HG02623 (cell line): ENCODE measurements at regions not wholly inside any gene's neighbourhood (a gene's known extent, or its start where the extent isn't known, plus 50 kb on each side); places are given as distances from the start of the nearest gene placed in this dataset.
"Not testable (repeated sequence)": the region's sequence is repeated elsewhere in the genome, so short reads cannot be mapped to it uniquely, and the experiment has no call there.

Experiments used
- ATAC-seq: cut with Tn5 transposase; IDR thresholded peaks from one replicate; pipeline ENCODE4 v1.9.1; 2021; ENCODE audit warnings: moderate library complexity; ENCODE audit not compliant: unreplicated experiment

DNA sequence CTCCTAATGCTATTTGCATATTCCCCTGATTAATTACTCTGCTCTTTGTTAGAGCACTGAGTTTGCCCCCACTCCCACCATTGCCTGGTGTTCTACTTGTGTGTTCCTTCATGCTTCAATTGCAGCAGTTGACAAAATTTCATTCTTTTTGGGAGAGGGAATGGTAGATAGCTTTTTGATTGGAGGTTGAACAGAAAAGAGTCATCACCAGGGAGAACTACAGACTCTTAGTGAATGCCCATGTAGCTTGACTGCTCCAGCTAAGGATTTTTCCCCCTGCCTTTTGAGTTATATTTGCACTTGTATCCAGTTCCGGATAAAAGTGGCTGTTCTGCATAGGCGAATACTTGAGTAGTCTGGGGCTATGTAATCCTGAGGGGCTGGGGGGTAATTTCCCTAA is 183.9 kb downstream of the ETNK1 start:
- ATAC-seq, result no peak

- no peak for ATAC-seq
Measured at GRCh38 chr12:22810036-22810435, 185.1 kb downstream of the ETNK1 start.

- ATAC-seq, result no peak
Measured at GRCh38 chr12:22812531-22812930, 187.6 kb downstream of the ETNK1 start.

- no peak for ATAC-seq
Measured at GRCh38 chr12:22821985-22822384, 197.0 kb downstream of the ETNK1 start.

- no peak for ATAC-seq
Measured at GRCh38 chr12:22826026-22826425, 201.1 kb downstream of the ETNK1 start.

- not testable (repeated sequence) for ATAC-seq
Measured at GRCh38 chr12:22826446-22826981, 201.5 kb downstream of the ETNK1 start.

GRCh38 chr12:22828066-22828465 is 203.1 kb downstream of the ETNK1 start:
- ATAC-seq, result no peak

DNA sequence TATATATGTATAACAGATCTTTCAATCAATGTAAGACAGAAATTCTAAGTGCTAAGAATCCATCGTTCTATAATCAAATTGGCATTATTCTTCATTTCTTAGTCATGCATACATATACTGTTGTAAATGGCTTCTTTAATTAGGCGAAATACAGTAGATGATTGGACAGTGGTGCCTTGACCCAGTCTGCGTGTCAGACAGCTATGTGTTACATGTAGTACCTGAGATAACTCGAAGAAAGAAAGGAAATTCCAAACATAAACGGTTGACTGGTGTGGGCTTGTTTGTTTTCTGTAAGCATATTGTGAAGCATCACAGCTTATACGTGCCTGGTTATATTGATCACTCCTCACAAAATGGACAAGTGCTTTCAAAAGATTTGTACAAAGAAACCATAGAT is 210.5 kb downstream of the ETNK1 start:
- ATAC-seq, result no peak

- ATAC-seq, result no peak
Measured at GRCh38 chr12:22850185-22850584, 225.2 kb downstream of the ETNK1 start.

DNA sequence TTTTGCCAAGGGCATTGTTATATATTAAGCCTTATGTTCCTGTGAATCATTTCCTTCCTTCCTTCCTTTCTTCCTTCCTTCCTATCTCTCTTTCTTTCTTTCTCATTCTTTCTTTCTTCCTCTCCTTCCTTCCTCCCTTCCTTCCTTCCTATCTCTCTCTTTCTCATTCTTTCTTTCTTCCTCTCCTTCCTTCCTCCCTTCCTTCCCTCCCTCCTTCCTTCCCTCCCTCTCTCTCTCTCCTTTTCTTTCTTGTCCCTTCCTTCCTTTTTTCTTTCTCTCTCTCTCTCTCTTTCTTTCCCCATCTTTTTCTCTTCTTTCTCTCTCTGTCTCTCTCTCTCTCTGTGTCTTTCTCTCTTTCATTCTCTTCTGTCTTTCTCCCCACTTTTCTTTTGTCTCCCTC is 226.6 kb downstream of the ETNK1 start:
- no peak for ATAC-seq

- ATAC-seq, result no peak
Measured at GRCh38 chr12:22855456-22855855, 230.5 kb downstream of the ETNK1 start.

DNA sequence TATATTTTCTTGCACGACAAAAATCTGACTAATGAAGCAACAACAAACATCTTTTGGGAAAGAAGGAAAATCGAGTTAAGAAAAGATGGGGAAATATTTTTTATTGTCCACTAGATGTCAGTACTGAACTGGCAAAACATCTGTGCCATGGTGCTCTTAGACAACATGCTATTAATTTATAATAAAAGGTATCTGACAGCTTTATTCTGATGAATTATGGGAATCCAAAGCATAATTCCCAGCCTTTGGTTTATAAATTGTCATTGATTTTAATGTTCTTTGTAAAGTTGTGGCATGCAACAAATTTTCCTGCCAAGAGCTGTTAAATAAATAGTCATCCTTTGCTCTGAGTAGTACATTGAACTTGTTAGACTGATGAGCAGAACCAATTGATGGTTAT is 231.2 kb downstream of the ETNK1 start:
- ATAC-seq, result no peak

DNA sequence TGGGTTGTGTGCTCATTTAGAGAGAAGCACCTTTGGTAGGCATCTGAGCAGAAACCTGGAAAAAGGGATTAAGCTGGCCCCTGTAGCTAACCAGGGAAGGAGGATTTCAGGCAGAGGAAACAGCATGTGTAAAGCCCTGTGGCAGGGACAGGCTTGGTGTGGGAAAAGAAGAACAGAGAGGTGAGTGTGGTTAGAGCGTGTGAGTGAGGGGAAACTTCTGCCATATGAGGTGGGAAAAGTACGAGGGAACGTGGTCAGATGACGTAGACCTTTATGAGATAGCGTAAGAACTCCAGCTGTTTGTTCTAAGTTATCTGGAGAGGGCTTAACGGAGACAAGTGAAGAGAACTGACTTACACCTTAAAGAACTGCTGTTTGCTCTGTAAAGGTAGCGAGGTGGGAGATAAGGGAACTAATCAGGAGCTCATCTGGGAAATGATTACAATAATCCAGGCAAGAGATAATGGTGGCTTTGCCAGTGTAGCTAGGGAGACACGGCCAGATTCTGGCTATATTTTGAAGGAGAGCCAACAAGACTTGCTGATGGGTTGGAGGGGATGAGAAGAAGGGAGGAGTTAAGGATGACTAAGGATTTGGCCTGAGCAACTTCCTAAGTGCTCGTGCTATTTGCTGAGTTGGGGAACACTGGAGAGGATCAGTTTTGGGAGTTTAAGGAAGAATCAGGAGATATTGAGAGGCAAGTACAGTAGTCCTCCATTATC is 234.0 kb downstream of the ETNK1 start:
- ATAC-seq, result no peak

DNA sequence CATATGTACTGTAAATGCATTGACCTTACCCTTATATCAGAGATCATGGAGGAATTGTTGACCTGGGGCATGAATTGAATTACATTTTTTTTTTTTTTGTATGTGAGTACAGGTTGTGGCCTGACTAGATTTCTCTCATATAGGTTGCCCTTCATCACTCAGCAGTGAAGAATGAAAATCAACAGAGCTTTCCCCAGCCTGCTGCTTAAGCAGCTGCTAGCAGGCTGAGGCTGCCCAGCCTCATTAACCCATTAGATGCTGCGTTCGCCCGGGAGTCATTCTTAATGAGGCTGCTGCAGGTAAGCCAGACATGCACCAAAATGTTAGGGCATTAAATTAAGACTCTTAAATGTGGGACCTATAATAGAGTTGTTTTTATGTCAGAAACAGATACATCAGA is 236.0 kb downstream of the ETNK1 start:
- no peak for ATAC-seq

DNA sequence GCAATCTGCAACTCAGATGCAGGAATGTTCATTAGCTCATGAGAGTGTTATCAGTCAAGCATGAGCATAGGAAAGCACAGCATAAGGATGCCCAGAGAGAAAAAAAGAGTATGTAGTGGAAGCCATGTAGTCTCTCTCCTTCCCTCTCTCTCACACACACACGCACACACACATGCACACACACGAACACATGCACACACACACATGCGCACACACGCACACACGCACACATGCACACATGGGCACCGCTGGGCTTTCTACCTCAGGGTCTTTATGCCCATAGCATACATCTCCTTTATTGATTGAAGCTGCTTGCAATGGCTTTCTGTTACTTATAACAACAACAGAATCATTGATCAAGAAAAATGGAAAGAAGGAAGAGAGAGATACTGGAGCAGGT is 240.9 kb downstream of the ETNK1 start:
- ATAC-seq, result no peak

- no peak for ATAC-seq
Measured at GRCh38 chr12:22866406-22866805, 241.4 kb downstream of the ETNK1 start.

GRCh38 chr12:22874151-22874550 is 249.2 kb downstream of the ETNK1 start:
- ATAC-seq, result no peak

DNA sequence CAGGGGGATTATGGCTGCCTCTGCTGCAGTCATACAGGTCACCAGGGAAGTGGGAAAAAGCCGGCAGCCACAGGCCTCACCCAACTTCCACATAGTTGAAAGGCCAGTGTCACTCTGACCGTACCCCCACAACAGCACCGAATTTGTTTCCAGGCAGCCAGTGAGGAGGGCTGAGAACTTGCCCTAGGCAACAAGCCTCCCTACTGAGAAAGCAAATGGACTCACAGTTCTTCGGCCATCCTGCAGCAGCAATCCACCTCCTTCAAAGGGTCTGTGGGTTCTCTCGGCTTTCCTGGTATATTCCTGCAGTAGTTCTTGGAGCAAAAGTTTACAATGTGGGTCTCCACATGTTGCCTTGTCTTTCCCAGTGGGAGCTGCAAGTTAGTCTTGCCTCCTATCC is 251.3 kb downstream of the ETNK1 start:
- no peak for ATAC-seq

DNA sequence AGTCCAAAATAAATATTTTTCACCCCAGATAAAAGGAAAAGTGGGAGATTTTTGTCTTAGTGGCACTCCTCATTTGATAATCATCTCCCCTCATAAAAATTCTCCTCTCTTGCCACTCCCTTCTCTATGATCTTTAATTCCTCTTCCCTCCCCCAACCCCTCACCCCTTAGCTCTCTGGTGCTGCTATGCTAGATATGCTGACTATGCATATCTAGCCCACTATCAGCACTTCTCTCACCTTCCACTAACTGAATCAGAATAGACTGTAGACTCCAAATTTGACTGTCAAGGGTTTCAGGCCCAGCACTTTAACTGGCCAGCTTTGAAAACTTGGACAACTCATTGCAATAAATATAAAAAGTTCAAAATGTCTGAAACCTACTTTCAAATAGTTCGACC is 254.2 kb downstream of the ETNK1 start:
- ATAC-seq, result no peak

DNA sequence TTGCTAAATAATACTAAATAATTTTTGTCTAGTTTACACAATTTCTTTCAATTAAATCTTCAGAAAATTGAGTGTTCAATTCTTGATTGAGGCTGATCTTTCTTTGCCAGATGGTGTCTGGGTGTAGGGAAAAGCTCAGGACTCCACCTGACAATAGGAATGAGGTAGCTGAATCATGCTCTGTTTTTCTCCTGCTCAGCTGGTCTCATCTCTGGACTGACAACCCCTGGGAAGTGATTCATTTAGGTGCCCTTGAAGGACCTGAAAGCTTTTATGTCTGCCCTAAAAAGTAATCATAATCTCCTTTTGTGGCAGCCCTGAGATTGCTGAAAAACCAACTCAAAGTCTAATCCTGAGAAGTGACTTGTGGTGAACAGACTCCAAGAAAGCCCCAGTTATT is 255.4 kb downstream of the ETNK1 start:
- ATAC-seq, result no peak

GRCh38 chr12:22880807-22881206 is 255.8 kb downstream of the ETNK1 start:
- ATAC-seq, result no peak

DNA sequence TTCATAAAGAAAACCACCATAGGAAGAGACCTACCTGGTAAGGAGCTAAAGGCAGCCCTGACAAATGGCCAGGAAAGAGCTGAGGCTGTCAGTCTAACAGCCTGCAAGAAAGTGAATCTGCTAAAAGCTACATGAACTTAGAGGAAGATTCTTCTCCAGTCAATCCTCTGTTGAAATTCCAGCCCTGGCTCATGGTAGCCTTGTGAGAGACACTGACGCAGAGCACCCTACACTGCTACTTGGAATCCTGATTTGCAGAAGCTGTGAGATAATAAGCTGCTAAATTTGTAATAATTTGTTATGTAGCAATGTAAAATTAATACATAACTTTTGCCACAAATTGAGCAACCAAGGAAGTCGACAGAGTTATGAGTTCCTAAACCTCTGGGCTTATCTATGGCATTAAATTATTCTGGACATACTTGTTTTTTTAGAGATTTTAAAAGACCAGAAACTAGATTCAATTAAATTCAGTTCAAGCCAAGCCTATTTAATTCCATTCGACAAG is 257.0 kb downstream of the ETNK1 start:
- no peak for ATAC-seq

DNA sequence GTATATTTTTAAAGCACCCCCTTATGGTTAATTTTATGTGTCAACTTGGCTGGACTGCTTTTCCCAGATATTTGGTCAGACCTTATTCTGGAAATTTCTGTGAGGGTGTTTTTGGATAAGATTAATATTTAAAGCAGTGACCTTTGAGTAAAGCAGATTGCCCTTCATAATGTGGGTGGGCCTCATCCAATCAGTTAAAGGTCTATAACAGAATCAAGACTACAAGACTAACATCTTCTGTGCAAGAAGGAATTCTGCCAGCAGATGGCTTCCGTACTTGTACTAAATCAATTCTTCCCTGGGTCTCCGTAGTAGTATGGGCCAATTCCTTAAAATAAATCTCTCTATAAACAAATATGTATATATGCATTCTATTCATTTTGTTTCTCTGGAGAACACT is 257.6 kb downstream of the ETNK1 start:
- no peak for ATAC-seq
